Embryonic facial prominence (tissue), 1 donor: ENCODE measurements at regions not wholly inside any gene's neighbourhood (a gene's known extent, or its start where the extent isn't known, plus 50 kb on each side); places are given as distances from the start of the nearest gene placed in this dataset.
"Not testable (repeated sequence)": the region's sequence is repeated elsewhere in the genome, so short reads cannot be mapped to it uniquely, and the experiment has no call there.

Source experiments
- DNase-seq: peaks from one replicate; pipeline ENCODE4 v3.0.0-alpha.2; 2016; ENCODE audit errors: extremely low spot score

DNA sequence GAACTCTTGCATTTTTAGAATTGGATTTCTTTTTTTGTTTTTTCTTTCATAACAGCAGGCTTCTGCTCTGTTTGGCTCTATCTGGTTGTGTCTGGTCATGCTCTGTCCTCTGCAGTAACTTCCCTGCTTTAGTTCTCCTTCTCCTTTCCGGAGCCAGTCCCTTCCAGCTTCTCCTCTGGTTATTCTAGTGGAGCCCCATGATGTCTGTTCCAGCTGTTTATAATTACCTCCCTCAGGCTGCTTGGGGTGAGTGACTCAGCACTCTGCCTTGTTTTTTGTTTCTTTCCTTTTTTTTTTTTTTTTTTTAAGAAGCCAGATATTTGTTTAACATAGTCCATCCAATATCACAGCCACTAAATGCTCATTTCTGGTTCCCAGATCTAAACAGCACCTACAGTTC is 409.6 kb downstream of the MAFB start:
- DNase-seq: no peak

GRCh38 chr20:40278673-40279072 is 410.4 kb downstream of the MAFB start:
- no peak for DNase-seq

DNA sequence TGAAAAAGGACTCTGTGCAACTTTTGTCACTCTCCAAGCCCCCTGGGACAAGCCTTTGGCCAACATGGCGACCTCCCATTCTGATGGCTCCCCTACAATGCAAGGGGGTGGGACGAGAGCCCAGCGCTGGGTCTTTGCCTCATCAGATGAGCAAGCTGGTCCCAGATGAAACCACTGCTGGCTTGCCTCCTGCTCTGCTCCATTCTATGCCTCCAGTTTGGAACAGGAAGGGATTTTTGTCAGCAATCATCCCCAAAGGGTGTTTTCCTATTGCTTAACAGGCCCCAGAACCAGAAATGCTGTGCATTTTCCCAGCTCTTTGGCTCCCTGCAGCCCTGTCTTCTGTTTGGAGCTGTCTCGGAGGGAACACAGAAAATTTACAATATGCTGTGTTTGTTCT is 412.7 kb downstream of the MAFB start:
- no peak for DNase-seq

DNA sequence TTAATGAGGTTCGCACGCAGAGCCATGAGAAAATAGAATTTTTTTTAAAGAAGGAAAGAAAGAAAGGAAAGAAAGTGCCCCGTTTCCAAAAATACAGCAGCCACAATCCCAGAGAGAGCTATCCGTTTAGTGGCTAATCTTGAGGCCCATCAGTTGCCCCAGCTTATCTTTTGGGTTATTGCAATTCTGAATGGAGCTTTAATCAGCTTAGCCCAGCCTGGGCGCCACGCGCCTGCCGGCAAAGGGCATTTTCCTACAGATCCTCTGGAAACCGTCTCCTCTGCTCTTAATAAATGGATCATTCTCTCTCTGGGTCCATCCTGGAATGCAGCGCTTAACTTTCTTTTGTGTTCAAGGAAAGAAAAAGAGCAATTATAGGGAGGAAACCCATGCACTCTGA is 413.3 kb downstream of the MAFB start:
- no peak for DNase-seq

DNA sequence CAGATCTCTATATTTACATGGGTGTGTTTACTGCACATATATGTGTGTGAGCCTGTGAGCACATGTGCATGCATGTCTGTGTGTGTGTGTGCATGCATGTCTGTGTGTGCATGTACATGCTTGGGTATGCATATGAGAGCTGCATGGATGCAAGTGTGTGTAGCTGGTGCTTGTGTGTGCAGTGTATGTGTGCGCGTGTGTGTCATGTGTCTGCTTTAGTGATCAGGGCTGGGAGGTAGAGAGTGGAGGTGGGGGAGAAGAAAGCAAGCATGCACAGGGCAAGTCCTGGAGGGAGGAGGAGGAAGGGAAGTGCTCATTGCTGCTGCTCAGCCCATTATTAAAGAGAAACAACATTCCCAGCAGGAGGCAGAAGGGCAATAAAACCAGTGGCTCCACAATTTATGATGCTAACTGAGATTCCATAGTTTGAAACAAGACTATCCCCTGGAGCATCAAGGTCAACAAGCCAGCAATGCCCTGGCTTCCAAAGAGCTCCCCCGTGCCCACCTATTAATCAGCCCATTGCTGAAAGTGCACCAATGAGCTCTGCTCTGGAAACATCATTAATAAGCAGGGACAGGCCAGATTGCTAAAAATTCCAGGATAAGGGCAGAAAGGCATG is 414.0 kb downstream of the MAFB start:
- no peak for DNase-seq

GRCh38 chr20:40269274-40269673 is 419.8 kb downstream of the MAFB start:
- DNase-seq: not testable (repeated sequence)

- no peak for DNase-seq
These were observed 420.5 kb downstream of the MAFB start for GRCh38 chr20:40268321-40269075.

DNA sequence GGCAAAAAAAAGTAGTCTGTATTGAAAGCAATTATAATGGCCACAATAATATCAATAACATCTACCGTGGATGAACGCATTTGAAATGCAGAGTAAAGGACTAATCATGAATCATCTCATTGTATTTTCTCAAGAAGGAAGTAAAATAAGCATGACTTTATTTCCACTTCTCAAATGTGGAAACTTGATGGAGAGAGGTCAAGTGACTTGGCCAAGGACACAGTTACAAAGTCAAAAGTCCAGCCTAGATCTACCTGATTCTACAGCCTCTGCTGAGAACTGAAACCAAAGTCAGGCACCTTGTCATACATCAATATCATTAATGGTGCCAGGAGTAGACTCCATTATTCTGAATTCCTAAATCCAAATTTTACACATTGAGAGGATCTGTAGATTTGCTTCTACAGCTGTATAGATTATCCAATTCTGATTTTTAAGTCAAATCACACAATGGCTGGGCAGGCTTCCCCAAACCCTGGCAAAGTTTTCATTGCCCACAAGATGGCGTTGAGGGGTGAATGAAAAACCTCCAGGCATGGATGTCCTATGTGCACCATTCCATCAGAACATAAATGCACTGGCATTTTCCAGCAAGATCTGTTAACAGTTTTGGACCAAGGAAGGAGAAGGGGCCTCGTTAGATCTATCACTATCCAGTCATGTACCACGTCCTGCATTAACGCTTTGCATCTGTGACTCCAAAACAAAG is 423.1 kb downstream of the MAFB start:
- no peak for DNase-seq

DNA sequence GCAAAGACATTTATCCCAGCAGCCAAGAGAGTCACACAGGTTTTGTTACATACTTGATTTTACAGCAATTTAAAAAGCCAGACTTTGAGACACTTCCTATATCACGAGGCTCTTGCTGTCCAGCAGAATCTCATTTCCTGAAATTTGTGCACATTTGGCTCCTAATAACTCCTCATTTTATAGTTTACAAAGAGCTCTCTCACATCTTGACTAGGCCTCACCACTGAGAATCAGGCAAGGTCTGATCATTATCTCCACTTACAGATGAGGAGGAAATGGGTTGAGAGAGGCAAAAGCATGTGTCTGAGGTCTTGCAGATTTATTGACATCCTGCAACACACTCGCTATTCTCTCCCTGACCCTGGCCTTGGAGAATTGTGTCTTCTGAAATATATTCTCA is 426.8 kb downstream of the MAFB start:
- no peak for DNase-seq

DNA sequence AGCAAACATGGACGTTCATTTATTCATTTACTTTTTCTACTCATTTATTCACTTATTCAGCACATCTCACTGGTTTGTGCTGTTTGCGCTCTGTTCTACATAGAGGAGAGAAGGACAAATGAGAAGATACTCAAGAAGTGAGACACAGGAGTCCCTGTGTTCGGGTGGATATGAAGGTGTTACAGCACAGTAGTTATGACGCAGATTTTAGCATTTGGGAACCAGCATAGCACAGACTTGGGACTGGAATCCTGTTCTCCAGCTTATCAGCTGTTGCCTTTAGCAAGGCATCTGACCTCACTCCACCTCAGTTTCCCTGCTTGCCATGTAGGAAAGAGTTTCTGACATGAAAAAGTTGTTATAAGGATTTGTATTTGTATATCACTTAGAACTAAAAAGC is 430.1 kb downstream of the MAFB start:
- no peak for DNase-seq

DNA sequence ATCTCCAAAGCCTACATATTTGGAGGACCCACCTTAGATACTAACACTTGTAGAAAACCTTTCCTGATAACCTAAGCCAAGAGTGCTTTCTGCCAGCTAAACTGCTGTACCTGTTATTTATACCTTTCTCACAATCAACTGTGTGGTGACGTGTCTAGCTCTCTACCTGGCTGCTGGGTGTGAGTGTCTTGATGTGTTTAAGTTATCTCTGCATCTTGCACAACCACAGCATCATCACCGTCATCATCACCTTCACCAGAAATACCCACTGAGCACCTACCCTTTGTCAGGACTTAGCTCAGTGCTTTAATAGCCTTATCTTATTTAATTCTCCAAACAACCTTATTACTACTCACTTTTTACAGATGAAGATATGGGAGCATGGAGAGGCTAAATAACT is 431.3 kb downstream of the MAFB start:
- DNase-seq: no peak

GRCh38 chr20:40255365-40255764 is 433.7 kb downstream of the MAFB start:
- no peak for DNase-seq

DNA sequence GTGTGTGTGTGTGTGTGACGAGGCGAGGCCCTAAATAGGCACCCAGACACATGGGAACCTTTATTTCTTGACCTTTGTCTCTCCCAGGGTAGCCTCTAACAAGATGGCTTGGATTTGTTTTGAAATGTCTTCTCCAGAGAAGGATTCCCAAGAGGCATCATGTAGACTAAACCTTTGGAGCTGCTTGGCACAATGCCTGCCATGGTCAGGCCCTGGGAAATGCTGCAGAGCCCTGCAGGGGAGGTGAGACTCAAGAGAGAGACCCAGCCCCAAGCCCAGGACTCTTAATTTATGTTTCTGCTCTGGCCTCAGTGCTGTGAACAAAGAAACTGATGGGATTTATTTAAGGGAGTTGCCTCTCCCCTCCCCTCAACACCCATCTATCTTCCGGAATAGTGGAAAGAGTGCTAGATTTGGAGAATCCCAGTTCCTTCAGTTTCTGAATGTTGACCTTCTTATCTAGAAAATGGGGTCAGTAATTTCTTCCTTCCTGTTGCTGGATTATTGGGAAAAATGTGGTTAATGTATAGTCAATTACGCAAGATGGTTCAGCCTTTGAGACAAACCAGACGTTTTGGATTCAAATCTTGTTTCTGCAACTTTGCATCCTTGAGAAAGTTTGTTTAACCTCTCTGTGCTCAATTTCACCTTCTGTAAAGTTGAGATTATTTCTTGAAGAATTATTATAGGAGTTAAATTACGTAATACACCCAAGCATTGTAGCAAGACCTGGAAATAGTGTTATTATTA is 434.8 kb downstream of the MAFB start:
- DNase-seq: no peak

GRCh38 chr20:40251284-40251932 is 437.6 kb downstream of the MAFB start:
- DNase-seq: no peak

- no peak for DNase-seq
These were observed 439.2 kb downstream of the MAFB start for GRCh38 chr20:40249805-40250204.

- DNase-seq: no peak
These were observed 443.2 kb downstream of the MAFB start for GRCh38 chr20:40245829-40246228.

DNA sequence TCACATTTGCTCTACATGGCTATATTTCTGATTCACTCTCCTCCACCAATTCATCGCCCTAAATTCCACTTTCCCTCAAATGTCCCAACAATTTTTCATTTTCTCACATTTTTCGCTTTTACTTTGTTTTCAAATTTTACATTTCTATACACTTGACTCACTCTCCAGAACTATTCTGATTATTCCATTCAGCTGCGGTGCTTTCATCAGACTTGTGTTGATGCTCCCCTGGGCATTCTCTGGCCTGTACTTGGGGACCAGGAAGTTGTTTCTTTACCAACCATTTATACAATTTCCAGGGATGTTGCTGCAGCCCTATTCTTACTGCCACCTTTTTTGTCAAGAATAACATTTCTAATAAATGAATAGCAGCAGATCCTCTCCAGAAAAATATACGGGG is 444.8 kb downstream of the MAFB start:
- DNase-seq: no peak

GRCh38 chr20:40241596-40242343 is 447.3 kb downstream of the MAFB start:
- DNase-seq: no peak

GRCh38 chr20:40238511-40238910 is 450.5 kb downstream of the MAFB start:
- no peak for DNase-seq

- DNase-seq: no peak
These were observed 454.4 kb downstream of the MAFB start for GRCh38 chr20:40234593-40234992.

DNA sequence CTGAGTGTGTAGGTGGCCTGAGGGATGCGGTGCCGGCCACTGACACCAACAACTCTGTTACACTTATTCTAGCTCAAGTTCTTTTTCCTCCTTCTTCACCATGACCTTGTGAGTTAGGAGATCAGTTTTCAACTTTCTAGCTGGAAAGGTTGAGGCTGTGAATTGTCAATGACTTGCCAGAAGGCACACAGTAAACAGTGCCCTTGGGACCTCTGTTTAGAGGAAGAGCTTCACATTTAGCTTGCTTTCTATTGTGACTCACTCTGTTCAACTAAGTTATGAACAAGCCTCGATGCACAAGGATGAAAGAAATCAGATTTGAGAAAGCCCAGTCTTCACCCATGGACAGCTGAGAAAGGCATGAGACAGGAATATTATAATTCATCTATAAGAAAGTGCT is 455.6 kb downstream of the MAFB start:
- no peak for DNase-seq
